ENCODE measurements at regions not wholly inside any gene's neighbourhood (a gene's known extent, or its start where the extent isn't known, plus 50 kb on each side); places are given as distances from the start of the nearest gene placed in this dataset.
"Not testable (repeated sequence)": the region's sequence is repeated elsewhere in the genome, so short reads cannot be mapped to it uniquely, and the experiment has no call there.

DNA sequence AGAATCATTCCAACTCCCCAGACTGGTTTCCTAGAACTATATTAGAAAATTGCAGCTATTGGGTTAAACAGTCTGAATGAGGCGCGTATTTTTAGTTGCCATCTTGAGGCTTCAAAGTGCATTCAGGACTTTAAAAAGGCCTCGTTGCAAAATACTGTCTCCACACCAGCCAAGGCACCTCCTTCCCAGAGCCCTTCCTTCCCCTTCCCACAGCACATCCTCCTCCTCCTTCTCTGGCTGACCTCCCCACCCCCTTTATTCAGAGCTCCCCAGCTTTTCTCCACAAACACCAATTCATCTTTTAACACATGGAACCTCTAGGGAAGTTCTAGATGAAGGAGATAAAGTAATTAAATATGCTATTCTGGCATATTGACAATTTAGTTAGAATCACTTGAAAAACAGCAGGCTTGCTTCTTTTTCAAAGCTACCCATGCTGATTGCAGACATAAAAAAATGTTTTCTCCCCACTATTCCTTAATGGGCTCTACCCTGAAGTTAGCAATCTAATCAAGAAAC lies 90.3 kb downstream of the RTP5 start:
- DNase-seq = no peak

DNA sequence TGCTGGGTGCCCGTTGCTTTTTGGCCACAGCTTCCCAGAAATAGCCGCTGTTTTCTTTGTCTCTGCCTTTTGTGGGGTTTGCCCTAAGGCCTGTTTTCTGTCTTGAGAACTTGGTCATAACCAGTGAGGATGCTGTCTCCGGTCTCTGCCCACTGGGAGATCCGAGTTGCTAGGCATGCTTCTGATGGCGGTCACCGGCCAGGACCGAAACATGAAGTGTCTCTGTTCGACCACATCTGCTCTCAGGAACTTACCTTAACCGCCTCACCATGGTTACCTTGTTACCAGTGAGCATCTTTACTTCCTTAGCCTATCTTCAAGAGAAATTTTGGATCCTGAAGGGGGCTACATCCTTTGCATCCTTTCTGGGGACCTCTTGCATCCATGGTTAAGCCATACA lies 91.9 kb downstream of the RTP5 start:
- no peak for DNase-seq

- DNase-seq = no peak
These were observed 94.6 kb downstream of the RTP5 start for GRCh38 chr2:241964133-241964532.

- peak; percentile 48 for DNase-seq
These were observed 96.4 kb downstream of the RTP5 start for GRCh38 chr2:241965931-241966412.

GRCh38 chr2:241966647-241967466 lies 97.3 kb downstream of the RTP5 start:
- DNase-seq = no peak

DNA sequence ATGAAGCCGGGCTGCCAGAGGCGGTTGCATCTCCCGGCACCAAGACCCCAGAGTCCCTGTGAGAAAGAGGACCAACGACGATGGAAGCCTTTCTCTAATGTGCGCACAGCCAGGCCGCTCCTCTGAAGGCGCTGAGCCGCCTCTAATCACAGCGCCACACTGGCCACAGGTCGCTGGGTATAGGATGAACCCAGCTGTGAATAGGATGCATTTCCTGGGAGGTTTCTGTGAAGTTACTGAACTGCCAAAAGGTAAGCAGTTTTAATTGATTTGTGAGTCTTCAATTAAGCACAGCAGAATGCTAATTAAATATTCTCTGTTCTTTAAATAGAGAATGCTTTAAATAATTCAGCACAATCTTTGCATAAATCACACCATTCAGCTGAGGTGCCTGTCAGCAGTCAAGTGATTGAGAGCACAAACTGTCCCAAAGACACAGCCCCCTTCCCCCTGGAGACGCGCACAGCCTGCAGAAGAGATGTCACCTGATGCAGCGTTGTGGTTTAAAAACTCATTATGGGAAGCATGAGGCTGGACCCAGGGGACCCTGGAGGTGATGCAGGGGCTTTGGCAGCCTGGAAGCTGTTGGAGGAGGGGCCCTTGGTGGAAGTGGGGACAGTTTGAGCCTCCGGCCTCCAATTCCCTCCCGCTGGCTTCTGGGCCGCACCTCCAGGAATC lies 98.1 kb downstream of the RTP5 start:
- DNase-seq = no peak

DNA sequence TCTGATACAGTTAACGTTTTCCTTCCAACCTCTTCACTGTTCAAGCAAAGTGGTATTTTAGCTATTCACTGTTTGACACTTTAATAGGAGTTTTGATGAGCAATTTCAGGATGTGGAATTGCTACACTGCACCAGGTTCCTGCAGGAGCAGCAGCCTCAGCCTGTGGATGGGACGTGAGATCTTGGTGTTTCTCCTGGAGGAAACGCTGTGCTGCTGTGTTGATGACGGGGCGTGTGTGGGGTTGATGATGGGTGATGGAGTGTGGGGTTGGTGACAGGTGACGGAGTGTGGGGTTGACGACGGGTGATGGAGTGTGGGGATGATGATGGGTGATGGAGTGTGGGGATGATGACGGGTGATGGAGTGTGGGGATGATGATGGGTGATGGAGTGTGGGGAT lies 98.9 kb downstream of the RTP5 start:
- no peak for DNase-seq

- DNase-seq = not testable (repeated sequence)
These were observed 99.7 kb downstream of the RTP5 start for GRCh38 chr2:241969182-241969581.

DNA sequence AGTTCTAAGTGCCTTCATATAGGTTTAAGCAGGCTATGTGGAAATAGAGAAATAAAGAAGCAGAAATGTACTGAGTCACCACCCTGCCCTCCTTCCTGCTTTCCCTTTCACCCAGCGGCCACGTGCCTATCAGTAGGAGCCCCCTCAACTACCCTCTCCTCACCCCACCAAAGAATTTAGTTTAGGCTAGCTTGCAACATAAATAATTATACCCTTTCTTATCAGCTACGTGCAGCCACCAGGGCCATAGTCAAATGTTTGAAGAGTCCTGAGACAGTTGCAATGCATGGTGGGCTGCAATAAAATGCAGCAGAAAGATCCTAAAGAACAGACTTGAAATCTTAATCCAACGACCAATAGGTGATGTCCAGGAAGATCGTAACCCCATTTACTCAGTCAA lies 101.2 kb downstream of the RTP5 start:
- DNase-seq = no peak

DNA sequence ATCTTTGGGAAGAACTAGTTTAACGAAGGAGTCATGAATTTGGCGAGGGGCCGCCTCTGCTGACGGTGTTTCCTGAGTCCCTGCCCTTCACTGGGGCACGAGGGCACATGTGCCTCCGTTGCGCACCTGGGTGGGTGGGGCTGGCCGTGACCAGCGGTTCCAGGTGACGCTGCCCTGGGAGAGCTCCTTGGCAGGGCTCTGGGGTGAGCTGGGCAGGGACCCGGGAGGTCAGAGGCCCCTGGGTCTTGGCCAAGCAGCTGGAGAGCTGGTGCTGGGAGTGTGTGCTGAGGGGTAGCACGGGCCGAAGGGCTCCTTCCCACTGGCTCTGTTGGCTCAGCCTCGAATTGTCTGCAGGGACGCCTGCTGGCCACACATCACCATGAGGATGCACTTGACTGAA lies 104.6 kb downstream of the RTP5 start:
- no peak for DNase-seq

- DNase-seq = no peak
These were observed 105.5 kb downstream of the RTP5 start for GRCh38 chr2:241974851-241975592.

GRCh38 chr2:241975593-241976284 lies 106.2 kb downstream of the RTP5 start:
- DNase-seq = peak; percentile 38

GRCh38 chr2:241976296-241976695 lies 106.8 kb downstream of the RTP5 start:
- DNase-seq = no peak

- no peak for DNase-seq
These were observed 108.2 kb downstream of the RTP5 start for GRCh38 chr2:241977557-241978300.

DNA sequence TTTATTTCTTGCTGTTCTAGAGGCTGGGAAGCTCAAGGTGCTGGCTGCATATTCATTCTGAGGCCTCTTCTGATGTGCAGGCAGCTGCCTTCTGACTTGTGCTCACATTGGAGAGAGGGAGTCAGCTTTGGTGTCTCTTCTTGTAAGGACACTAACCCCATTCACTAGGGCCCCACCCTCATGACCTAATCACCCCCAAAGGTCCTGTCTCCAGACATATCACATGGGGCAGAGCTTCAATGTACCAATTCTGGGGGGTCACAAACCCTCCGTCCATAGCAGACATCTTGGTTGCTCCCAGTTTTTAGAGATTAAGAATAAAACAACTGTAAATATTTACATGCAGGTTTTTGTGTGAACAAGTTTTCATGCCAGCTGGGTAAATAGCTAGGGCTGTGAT lies 109.1 kb downstream of the RTP5 start:
- DNase-seq = no peak

DNA sequence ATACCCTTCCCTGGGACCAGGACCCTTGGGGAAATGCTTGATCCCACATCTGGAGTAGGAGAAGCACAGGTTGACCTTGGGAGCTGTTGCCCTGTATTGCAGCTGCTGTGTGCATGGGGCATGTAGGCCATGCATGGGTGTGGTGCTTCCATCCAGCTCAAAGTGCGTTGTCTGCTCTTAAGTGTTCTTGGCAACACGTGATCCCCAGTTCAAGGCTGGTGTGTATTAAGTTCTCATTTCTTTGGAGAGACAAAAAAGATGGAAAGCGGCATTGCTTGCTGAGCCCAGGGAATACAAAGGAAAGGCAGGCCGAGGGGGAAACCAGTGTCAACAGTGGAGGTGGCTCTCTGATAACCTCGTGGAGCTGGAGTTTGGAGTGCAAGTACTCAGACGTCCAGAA lies 110.7 kb downstream of the RTP5 start:
- no peak for DNase-seq

DNA sequence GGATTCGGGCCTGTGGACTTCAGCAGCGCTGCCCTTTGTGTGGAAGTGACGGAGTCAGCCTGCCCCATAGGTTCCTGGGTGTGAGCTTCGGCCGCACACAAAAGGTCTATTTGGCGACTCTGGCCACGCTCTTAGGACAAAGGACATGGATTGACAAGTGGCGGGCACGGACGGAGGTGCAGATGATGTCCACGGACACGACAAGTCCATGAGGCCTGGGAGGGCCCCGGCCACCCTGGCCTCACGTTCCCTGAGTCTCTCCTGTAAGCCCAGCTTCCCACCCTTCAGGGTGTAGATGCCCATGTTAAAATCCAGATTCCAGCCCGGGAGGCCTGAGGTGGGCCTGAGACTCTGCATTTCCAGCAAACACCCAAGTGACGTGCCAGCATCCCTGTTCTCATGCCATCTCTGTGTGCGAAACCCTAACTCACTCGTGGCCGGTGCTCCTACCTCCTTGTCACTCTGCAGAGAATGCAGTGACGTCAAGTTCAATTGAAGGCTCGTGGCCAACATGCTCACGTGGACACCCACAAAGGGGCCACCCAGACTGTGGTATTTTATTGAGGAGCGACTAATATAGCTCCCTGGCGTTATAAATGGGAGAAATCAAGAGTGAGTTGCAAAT lies 111.7 kb downstream of the RTP5 start:
- no peak for DNase-seq

DNA sequence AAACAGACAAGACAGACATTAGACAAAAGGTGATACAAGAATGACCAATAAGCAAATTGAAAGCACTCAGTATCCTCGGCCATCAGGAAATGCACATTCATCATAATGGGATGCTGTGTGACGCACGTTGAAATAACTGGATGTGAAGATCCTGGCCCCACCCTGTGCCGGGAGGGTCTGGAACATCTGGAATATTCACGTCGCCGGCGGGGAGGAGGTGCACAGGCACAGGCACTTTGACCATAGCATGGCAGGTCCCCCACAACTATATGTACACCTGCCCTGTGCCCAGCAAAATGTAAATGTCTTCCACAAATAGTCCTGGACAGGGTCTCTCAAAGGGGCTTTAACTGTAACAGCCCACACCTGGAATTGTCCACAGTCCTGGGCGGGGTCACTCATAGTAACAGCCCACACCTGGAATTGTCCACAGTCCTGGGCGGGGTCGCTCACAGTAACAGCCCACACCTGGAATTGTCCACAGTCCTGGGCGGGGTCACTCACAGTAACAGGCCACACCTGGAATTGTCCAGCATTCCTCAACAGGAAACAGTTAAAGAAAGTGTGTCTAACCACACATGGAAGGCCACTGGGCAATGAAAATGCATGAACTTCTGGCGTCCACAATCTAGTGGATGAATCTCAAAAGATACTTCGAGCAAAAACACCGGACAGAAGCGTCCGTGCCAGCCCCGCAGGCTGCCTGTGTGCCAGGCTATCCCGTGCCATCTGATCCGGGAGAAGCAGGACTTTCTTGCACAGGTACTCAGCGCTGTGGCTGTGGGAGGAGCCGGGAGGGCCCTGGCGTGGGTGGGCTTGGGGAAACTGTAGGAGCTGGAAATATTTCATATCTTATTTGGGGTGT lies 113.4 kb downstream of the RTP5 start:
- DNase-seq = no peak

DNA sequence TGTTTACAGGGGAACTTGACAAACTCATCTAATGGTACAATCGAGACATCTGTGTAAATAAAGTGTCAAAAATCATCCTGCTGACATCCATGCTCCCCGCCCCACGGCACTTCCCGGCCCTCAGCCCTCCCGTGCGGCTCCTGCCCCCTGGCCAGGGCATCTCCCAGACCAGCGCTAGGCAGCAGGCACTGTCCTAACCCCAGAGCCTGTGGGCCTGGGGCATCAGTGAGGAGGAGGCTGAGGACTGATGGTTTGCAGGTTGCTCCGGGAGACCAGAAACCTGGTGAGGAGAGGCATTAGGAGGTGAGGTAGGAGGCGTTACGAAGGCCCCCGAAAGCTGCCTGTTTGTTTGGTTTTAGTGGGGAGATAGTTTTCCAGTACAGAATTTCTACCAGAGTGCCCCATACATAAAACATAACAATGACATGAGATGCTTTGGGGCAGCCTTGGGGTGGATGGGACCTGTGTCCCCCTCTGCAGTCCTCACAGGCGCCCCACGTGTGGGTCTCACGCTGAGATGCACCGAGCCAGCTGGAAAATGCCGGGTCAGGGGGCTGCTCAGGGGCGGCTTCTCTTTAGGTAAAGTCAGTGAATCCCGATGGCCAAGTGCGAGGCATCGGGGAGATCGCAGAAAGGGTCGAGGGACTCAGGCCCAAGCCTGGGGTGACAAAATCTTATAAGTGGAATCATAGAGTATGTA lies 114.2 kb downstream of the RTP5 start:
- no peak for DNase-seq

DNA sequence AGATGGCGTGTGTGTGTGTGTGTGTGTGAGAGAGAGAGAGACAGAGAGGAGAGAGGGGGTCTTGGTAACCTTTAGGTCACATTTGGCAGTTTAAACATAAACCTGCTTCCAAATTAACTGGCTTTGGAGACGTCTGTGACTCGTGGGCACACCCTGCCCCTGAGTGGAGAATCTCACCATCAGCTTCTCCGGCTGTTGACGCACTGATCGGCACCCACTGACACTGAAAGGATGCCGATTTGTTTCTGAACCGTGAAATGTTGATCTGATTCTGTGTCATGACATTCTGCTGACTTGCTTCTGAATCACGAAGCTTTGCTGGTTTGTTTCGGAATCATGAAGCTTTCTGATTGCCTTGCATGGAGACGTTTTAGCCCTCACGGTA lies 114.7 kb downstream of the RTP5 start:
- DNase-seq = no peak
